ENCODE measurements at regions not wholly inside any gene's neighbourhood (a gene's known extent, or its start where the extent isn't known, plus 50 kb on each side); places are given as distances from the start of the nearest gene placed in this dataset.

- ATAC-seq: no peak
- peaks cover 24% of the 10 kb centered on the region for H3K9me3 Mint-ChIP-seq
- ChIA-PET CTCF (no interaction called here), POLR2A (no interaction called here)
- no peak for TF ChIP-seq ATF2 (CRISPR knock-in tag; IDR thresholded peaks at IDR 0.05; ENCODE audit: borderline replicate concordance, low read depth)
- no peak for TF ChIP-seq E2F5 (CRISPR knock-in tag; IDR thresholded peaks at IDR 0.05)
- TF ChIP-seq ZBTB21 (CRISPR knock-in tag; IDR thresholded peaks at IDR 0.05; ENCODE audit: borderline replicate concordance): no peak
- no peak for TF ChIP-seq HMGXB4 (CRISPR knock-in tag; IDR thresholded peaks at IDR 0.05)
- no peak for TF ChIP-seq MYBL2 (CRISPR knock-in tag; IDR thresholded peaks at IDR 0.05)
- no peak for TF ChIP-seq USF2 (CRISPR knock-in tag; IDR thresholded peaks at IDR 0.05)
- no peak for TF ChIP-seq ZNF281 (CRISPR knock-in tag; IDR thresholded peaks at IDR 0.05)
- no peak for TF ChIP-seq SMAD4 (CRISPR knock-in tag; IDR thresholded peaks at IDR 0.05)
- DNase-seq (ENCODE audit: low spot score): no peak
- 0 out of 2 replicates have a peak, but pooled peaks cover 5% of the 10 kb centered on the region for H3K36me3 Mint-ChIP-seq
- peaks cover 3% of the 10 kb centered on the region; the same call in 1 of the 2 replicates for H3K4me1 Mint-ChIP-seq
- H3K27ac Mint-ChIP-seq: no peak overlapping the region
- H3K4me3 Mint-ChIP-seq: no peak overlapping the region
- H3K27me3 Mint-ChIP-seq (ENCODE audit: low read depth): no peaks in the 10 kb centered on the region
Measured at GRCh38 chr10:94146313-94146712, 152.6 kb downstream of the PLCE1 start.

- ATAC-seq: no peak
- Mint-ChIP-seq H3K4me1 (peaks cover 3% of the 10 kb centered on the region; the same call in 1 of the 2 replicates), H3K9me3 (peaks cover 24% of the 10 kb centered on the region), H3K27me3 (ENCODE audit: low read depth) (no peaks in the 10 kb centered on the region), H3K4me3 (no peak overlapping the region), H3K36me3 (0 out of 2 replicates have a peak, but pooled peaks cover 5% of the 10 kb centered on the region), H3K27ac (no peak overlapping the region)
- no peak for DNase-seq (ENCODE audit: low spot score)
- TF ChIP-seq ZNF317 (CRISPR knock-in tag; IDR thresholded peaks at IDR 0.05; ENCODE audit: borderline replicate concordance, low read depth) (no peak), E2F5 (CRISPR knock-in tag; IDR thresholded peaks at IDR 0.05) (no peak), NFATC4 (CRISPR knock-in tag; IDR thresholded peaks at IDR 0.05) (no peak), ZSCAN18 (CRISPR knock-in tag; IDR thresholded peaks at IDR 0.05) (no peak), RELA (CRISPR knock-in tag; IDR thresholded peaks at IDR 0.05; ENCODE audit: borderline replicate concordance) (no peak)
- ChIA-PET CTCF (no interaction called here), POLR2A (no interaction called here)
Measured at GRCh38 chr10:94146746-94147145, 153.0 kb downstream of the PLCE1 start.

Measured in WTC11 (cell line).